ENCODE measurements at regions not wholly inside any gene's neighbourhood (a gene's known extent, or its start where the extent isn't known, plus 50 kb on each side); places are given as distances from the start of the nearest gene placed in this dataset.

DNA sequence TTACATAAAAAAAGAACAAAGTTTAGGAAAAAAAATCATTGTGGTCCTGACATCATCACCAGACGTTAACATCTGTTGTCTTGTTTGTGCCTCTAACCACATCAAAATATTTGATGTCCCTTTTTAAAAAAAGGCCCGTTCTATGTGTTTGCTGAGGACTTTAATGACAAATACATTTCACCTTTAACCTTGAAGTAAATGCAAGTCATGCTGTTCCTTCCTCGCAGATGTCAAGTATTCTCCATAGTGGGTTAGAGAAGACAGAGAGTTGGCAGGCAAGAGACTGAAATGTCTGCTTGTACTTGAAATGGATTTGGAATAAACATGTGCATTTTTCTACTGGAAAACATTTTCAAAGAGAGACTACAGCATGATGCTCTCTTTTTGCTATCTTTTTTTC lies 134.9 kb downstream of the FGF9 start:
- TF ChIP-seq, protein P1, sequence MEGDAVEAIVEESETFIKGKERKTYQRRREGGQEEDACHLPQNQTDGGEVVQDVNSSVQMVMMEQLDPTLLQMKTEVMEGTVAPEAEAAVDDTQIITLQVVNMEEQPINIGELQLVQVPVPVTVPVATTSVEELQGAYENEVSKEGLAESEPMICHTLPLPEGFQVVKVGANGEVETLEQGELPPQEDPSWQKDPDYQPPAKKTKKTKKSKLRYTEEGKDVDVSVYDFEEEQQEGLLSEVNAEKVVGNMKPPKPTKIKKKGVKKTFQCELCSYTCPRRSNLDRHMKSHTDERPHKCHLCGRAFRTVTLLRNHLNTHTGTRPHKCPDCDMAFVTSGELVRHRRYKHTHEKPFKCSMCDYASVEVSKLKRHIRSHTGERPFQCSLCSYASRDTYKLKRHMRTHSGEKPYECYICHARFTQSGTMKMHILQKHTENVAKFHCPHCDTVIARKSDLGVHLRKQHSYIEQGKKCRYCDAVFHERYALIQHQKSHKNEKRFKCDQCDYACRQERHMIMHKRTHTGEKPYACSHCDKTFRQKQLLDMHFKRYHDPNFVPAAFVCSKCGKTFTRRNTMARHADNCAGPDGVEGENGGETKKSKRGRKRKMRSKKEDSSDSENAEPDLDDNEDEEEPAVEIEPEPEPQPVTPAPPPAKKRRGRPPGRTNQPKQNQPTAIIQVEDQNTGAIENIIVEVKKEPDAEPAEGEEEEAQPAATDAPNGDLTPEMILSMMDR (IDR thresholded peaks at IDR 0.05) = no peak
- TF ChIP-seq POLR2AphosphoS5 (IDR thresholded peaks at IDR 0.05) (no peak), EP300 (IDR thresholded peaks at IDR 0.05) (no peak), POLR2A (IDR thresholded peaks at IDR 0.05) (no peak)

All from gastroesophageal sphincter (tissue), 3 donors.